ENCODE measurements at regions not wholly inside any gene's neighbourhood (a gene's known extent, or its start where the extent isn't known, plus 50 kb on each side); places are given as distances from the start of the nearest gene placed in this dataset.
A peak's percentile ranks its signal among the peaks of the same experiment; 100 is the strongest.

- no peaks in the 10 kb centered on the region for H3K36me3 ChIP-seq
- no peak for DNase-seq
- no peak overlapping the region for H3K4me3 ChIP-seq
- no peaks in the 10 kb centered on the region for H3K27me3 ChIP-seq
- no peaks in the 10 kb centered on the region for H3K9me3 ChIP-seq
Measured at GRCh38 chr14:35218963-35219362, 73.2 kb upstream of the PSMA6 start.

- Histone ChIP-seq H3K4me3 (no peak overlapping the region), H3K9me3 (no peaks in the 10 kb centered on the region), H3K27me3 (no peaks in the 10 kb centered on the region), H3K36me3 (no peaks in the 10 kb centered on the region)
- no peak for DNase-seq
Measured at GRCh38 chr14:35220027-35220676, 72.0 kb upstream of the PSMA6 start.

GRCh38 chr14:35220920-35221319, 71.3 kb upstream of the PSMA6 start:
- Histone ChIP-seq H3K9me3 (no peaks in the 10 kb centered on the region), H3K36me3 (no peaks in the 10 kb centered on the region), H3K27me3 (no peaks in the 10 kb centered on the region), H3K4me3 (no peak overlapping the region)
- peak; percentile 22 for DNase-seq

- H3K36me3 ChIP-seq, result no peaks in the 10 kb centered on the region
- H3K27me3 ChIP-seq, result no peaks in the 10 kb centered on the region
- H3K4me3 ChIP-seq, result no peak overlapping the region
- DNase-seq, result peak; percentile 63
- no peaks in the 10 kb centered on the region for H3K9me3 ChIP-seq
Measured at GRCh38 chr14:35221462-35221861, 70.7 kb upstream of the PSMA6 start.

GRCh38 chr14:35222324-35222723, 69.9 kb upstream of the PSMA6 start:
- H3K9me3 ChIP-seq, result no peaks in the 10 kb centered on the region
- no peaks in the 10 kb centered on the region for H3K36me3 ChIP-seq
- H3K27me3 ChIP-seq, result no peaks in the 10 kb centered on the region
- peak; percentile 50 for DNase-seq
- H3K4me3 ChIP-seq, result no peak overlapping the region

- no peak overlapping the region for H3K4me3 ChIP-seq
- no peak for DNase-seq
- no peaks in the 10 kb centered on the region for H3K27me3 ChIP-seq
- H3K36me3 ChIP-seq, result no peaks in the 10 kb centered on the region
- no peaks in the 10 kb centered on the region for H3K9me3 ChIP-seq
Measured at GRCh38 chr14:35222872-35223466, 69.2 kb upstream of the PSMA6 start.

GRCh38 chr14:35223927-35224326, 68.3 kb upstream of the PSMA6 start:
- Histone ChIP-seq H3K27me3 (no peaks in the 10 kb centered on the region), H3K36me3 (no peaks in the 10 kb centered on the region), H3K4me3 (no peak overlapping the region), H3K9me3 (no peaks in the 10 kb centered on the region)
- no peak for DNase-seq

GRCh38 chr14:35224615-35225014, 67.6 kb upstream of the PSMA6 start:
- H3K36me3 ChIP-seq, result no peaks in the 10 kb centered on the region
- H3K27me3 ChIP-seq, result no peaks in the 10 kb centered on the region
- H3K9me3 ChIP-seq, result no peaks in the 10 kb centered on the region
- DNase-seq, result no peak
- H3K4me3 ChIP-seq, result no peak overlapping the region

GRCh38 chr14:35229084-35229791, 62.9 kb upstream of the PSMA6 start:
- DNase-seq, result no peak
- Histone ChIP-seq H3K9me3 (no peaks in the 10 kb centered on the region), H3K27me3 (no peaks in the 10 kb centered on the region), H3K4me3 (no peak overlapping the region), H3K36me3 (no peaks in the 10 kb centered on the region)

GRCh38 chr14:35229792-35230089, 62.4 kb upstream of the PSMA6 start:
- Histone ChIP-seq H3K9me3 (no peaks in the 10 kb centered on the region), H3K36me3 (no peaks in the 10 kb centered on the region), H3K4me3 (no peak overlapping the region), H3K27me3 (no peaks in the 10 kb centered on the region)
- no peak for DNase-seq

- Histone ChIP-seq H3K9me3 (no peaks in the 10 kb centered on the region), H3K4me3 (no peak overlapping the region), H3K36me3 (no peaks in the 10 kb centered on the region), H3K27me3 (no peaks in the 10 kb centered on the region)
- DNase-seq, result no peak
Measured at GRCh38 chr14:35231207-35231760, 60.9 kb upstream of the PSMA6 start.

- no peak for DNase-seq
- H3K4me3 ChIP-seq, result no peak overlapping the region
- H3K9me3 ChIP-seq, result no peaks in the 10 kb centered on the region
- H3K36me3 ChIP-seq, result no peaks in the 10 kb centered on the region
- H3K27me3 ChIP-seq, result no peaks in the 10 kb centered on the region
Measured at GRCh38 chr14:35234012-35234805, 58.0 kb upstream of the PSMA6 start.

- H3K27me3 ChIP-seq, result no peaks in the 10 kb centered on the region
- H3K36me3 ChIP-seq, result no peaks in the 10 kb centered on the region
- DNase-seq, result no peak
- no peak overlapping the region for H3K4me3 ChIP-seq
- H3K9me3 ChIP-seq, result no peaks in the 10 kb centered on the region
Measured at GRCh38 chr14:35235840-35236239, 56.3 kb upstream of the PSMA6 start.

- Histone ChIP-seq H3K27me3 (no peaks in the 10 kb centered on the region), H3K9me3 (no peaks in the 10 kb centered on the region), H3K4me3 (no peak overlapping the region), H3K36me3 (no peaks in the 10 kb centered on the region)
- no peak for DNase-seq
Measured at GRCh38 chr14:35236806-35237205, 55.4 kb upstream of the PSMA6 start.

- H3K27me3 ChIP-seq, result no peaks in the 10 kb centered on the region
- DNase-seq, result no peak
- no peaks in the 10 kb centered on the region for H3K9me3 ChIP-seq
- H3K4me3 ChIP-seq, result no peak overlapping the region
- no peaks in the 10 kb centered on the region for H3K36me3 ChIP-seq
Measured at GRCh38 chr14:35240231-35240630, 52.0 kb upstream of the PSMA6 start.
